ENCODE measurements at regions not wholly inside any gene's neighbourhood (a gene's known extent, or its start where the extent isn't known, plus 50 kb on each side); places are given as distances from the start of the nearest gene placed in this dataset.

- DNase-seq (ENCODE audit: low read depth), result no peak
Measured at GRCh38 chr9:95615246-95615645, 98.5 kb upstream of the PTCH1 start.

GRCh38 chr9:95613670-95614069 lies 96.9 kb upstream of the PTCH1 start:
- DNase-seq (ENCODE audit: low read depth), result no peak

- DNase-seq (ENCODE audit: low read depth), result no peak
Measured at GRCh38 chr9:95611354-95611753, 94.6 kb upstream of the PTCH1 start.

- no peak for DNase-seq (ENCODE audit: low read depth)
Measured at GRCh38 chr9:95610006-95610785, 93.4 kb upstream of the PTCH1 start.

GRCh38 chr9:95609426-95609825 lies 92.7 kb upstream of the PTCH1 start:
- DNase-seq (ENCODE audit: low read depth), result no peak

GRCh38 chr9:95608341-95608740 lies 91.6 kb upstream of the PTCH1 start:
- no peak for DNase-seq (ENCODE audit: low read depth)

- no peak for DNase-seq (ENCODE audit: low read depth)
Measured at GRCh38 chr9:95607507-95607906, 90.7 kb upstream of the PTCH1 start.

GRCh38 chr9:95606489-95607350 lies 89.9 kb upstream of the PTCH1 start:
- no peak for DNase-seq (ENCODE audit: low read depth)

- DNase-seq (ENCODE audit: low read depth), result no peak
Measured at GRCh38 chr9:95605816-95606488, 89.2 kb upstream of the PTCH1 start.

GRCh38 chr9:95605101-95605500 lies 88.3 kb upstream of the PTCH1 start:
- DNase-seq (ENCODE audit: low read depth), result no peak

- no peak for DNase-seq (ENCODE audit: low read depth)
Measured at GRCh38 chr9:95598236-95598635, 81.5 kb upstream of the PTCH1 start.

GRCh38 chr9:95595721-95596295 lies 79.0 kb upstream of the PTCH1 start:
- no peak for DNase-seq (ENCODE audit: low read depth)

GRCh38 chr9:95592931-95593330 lies 76.2 kb upstream of the PTCH1 start:
- DNase-seq (ENCODE audit: low read depth), result no peak

GRCh38 chr9:95588724-95589588 lies 72.2 kb upstream of the PTCH1 start:
- no peak for DNase-seq (ENCODE audit: low read depth)

- DNase-seq (ENCODE audit: low read depth), result no peak
Measured at GRCh38 chr9:95587021-95587964, 70.5 kb upstream of the PTCH1 start.

GRCh38 chr9:95586326-95586725 lies 69.6 kb upstream of the PTCH1 start:
- no peak for DNase-seq (ENCODE audit: low read depth)

- no peak for DNase-seq (ENCODE audit: low read depth)
Measured at GRCh38 chr9:95585824-95586223, 69.1 kb upstream of the PTCH1 start.

GRCh38 chr9:95584176-95584575 lies 67.4 kb upstream of the PTCH1 start:
- no peak for DNase-seq (ENCODE audit: low read depth)

GRCh38 chr9:95581900-95582299 lies 65.1 kb upstream of the PTCH1 start:
- no peak for DNase-seq (ENCODE audit: low read depth)

All from activated T-cell treated with anti-CD3 and anti-CD28 coated beads for 24 hours (primary cell).